Urothelium cell line (cell line): ENCODE measurements at regions not wholly inside any gene's neighbourhood (a gene's known extent, or its start where the extent isn't known, plus 50 kb on each side); places are given as distances from the start of the nearest gene placed in this dataset.
"Not testable (repeated sequence)": the region's sequence is repeated elsewhere in the genome, so short reads cannot be mapped to it uniquely, and the experiment has no call there.

Source experiments
- DNase-seq: peaks from one replicate; pipeline ENCODE4 v3.0.0; 2011; ENCODE audit warnings: low spot score, mixed read lengths
- FAIRE-seq: peaks from 2 replicates; lab custom pipeline; 2011; peaks lifted over from hg19 to GRCh38; lab: Jason Lieb, UNC

GRCh38 chr2:7363906-7364305 lies 446.7 kb downstream of the RNF144A start:
- DNase-seq = no peak
- FAIRE-seq = no peak

- no peak for FAIRE-seq
- no peak for DNase-seq
These were observed 451.0 kb downstream of the RNF144A start for GRCh38 chr2:7368211-7368610.

GRCh38 chr2:7373156-7373555 lies 455.9 kb downstream of the RNF144A start:
- FAIRE-seq (no peak), DNase-seq (no peak)

GRCh38 chr2:7375901-7376300 lies 458.7 kb downstream of the RNF144A start:
- FAIRE-seq = no peak
- DNase-seq = no peak

GRCh38 chr2:7377916-7378569 lies 460.8 kb downstream of the RNF144A start:
- DNase-seq (peak; percentile 18), FAIRE-seq (no peak)

- DNase-seq (no peak), FAIRE-seq (no peak)
These were observed 461.4 kb downstream of the RNF144A start for GRCh38 chr2:7378591-7378990.

GRCh38 chr2:7379799-7380198 lies 462.6 kb downstream of the RNF144A start:
- DNase-seq (no peak), FAIRE-seq (no peak)

GRCh38 chr2:7384773-7385349 lies 467.6 kb downstream of the RNF144A start:
- no peak for DNase-seq
- FAIRE-seq = no peak

GRCh38 chr2:7390311-7390710 lies 473.1 kb downstream of the RNF144A start:
- DNase-seq, FAIRE-seq: not testable (repeated sequence)

- FAIRE-seq (no peak), DNase-seq (peak; percentile 20)
These were observed 475.0 kb downstream of the RNF144A start for GRCh38 chr2:7392076-7392787.

- FAIRE-seq (no peak), DNase-seq (no peak)
These were observed 477.0 kb downstream of the RNF144A start for GRCh38 chr2:7394195-7394594.

GRCh38 chr2:7400628-7401027 lies 483.4 kb downstream of the RNF144A start:
- FAIRE-seq = no peak
- no peak for DNase-seq

GRCh38 chr2:7403092-7403775 lies 486.0 kb downstream of the RNF144A start:
- FAIRE-seq (no peak), DNase-seq (no peak)

GRCh38 chr2:7405861-7406715 lies 488.9 kb downstream of the RNF144A start:
- DNase-seq (no peak), FAIRE-seq (no peak)

GRCh38 chr2:7407001-7407400 lies 489.8 kb downstream of the RNF144A start:
- no peak for FAIRE-seq

GRCh38 chr2:7407906-7408680 lies 490.9 kb downstream of the RNF144A start:
- no peak for FAIRE-seq
- DNase-seq = no peak

More at GRCh38 chr2:7407001-7407400, 489.8 kb downstream of the RNF144A start:
- DNase-seq = no peak

GRCh38 chr2:7411691-7412090 lies 494.5 kb downstream of the RNF144A start:
- FAIRE-seq (no peak), DNase-seq (no peak)

GRCh38 chr2:7417845-7418742 lies 500.9 kb downstream of the RNF144A start:
- FAIRE-seq = no peak
- DNase-seq = no peak

- no peak for FAIRE-seq
These were observed 502.0 kb downstream of the RNF144A start for GRCh38 chr2:7419186-7419585.

More at GRCh38 chr2:7419186-7419585, 502.0 kb downstream of the RNF144A start:
- DNase-seq = no peak
